Ectodermal cell (in vitro differentiated cells): ENCODE measurements at regions not wholly inside any gene's neighbourhood (a gene's known extent, or its start where the extent isn't known, plus 50 kb on each side); places are given as distances from the start of the nearest gene placed in this dataset.

Experiments
- H3K27ac ChIP-seq: 2 replicates; pipeline ENCODE4 v1.7.0; 2013; ENCODE audit warnings: mild to moderate bottlenecking, low read depth, low read length; ENCODE audit not compliant: insufficient read depth, poor library complexity, severe bottlenecking
- H3K27me3 ChIP-seq: 2 replicates; pipeline ENCODE4 v1.7.0; 2013; ENCODE audit warnings: mild to moderate bottlenecking, low read length; ENCODE audit not compliant: insufficient read depth, control insufficient read depth, poor library complexity, severe bottlenecking
- H3K36me3 ChIP-seq: one replicate; pipeline ENCODE4 v1.7.0; 2013; ENCODE audit warnings: low read length; ENCODE audit not compliant: control insufficient read depth, insufficient read depth
- H3K4me1 ChIP-seq: one replicate; pipeline ENCODE4 v1.7.0; 2013; ENCODE audit warnings: low read length; ENCODE audit not compliant: control insufficient read depth, insufficient read depth
- H3K4me3 ChIP-seq: 2 replicates; pipeline ENCODE4 v1.7.0; 2013; ENCODE audit warnings: low read depth, low read length, control low read depth; ENCODE audit not compliant: insufficient read depth
- H3K9me3 ChIP-seq: 2 replicates; pipeline ENCODE4 v1.7.0; 2013; ENCODE audit warnings: mild to moderate bottlenecking, low read length, moderate library complexity; ENCODE audit not compliant: control insufficient read depth
- WGBS, 2 experiments: methylation state at CpG; one replicate each; pipeline ENCODE4 v1.1.7; 2013; ENCODE audit warnings: missing lambda C conversion rate in 2 of 2; 5-methylcytosine and 5-hydroxymethylcytosine counted together

- no peaks in the 10 kb centered on the region for H3K36me3 ChIP-seq
- no peaks in the 10 kb centered on the region for H3K27me3 ChIP-seq
- H3K4me3 ChIP-seq: no peak overlapping the region
- 80 to 91% methylated on average over 1 of the region's 2 CpGs for WGBS, 2 experiments
- no peak overlapping the region for H3K27ac ChIP-seq
- H3K9me3 ChIP-seq: peaks cover 9% of the 10 kb centered on the region
- no peaks in the 10 kb centered on the region for H3K4me1 ChIP-seq
Measured at GRCh38 chr14:98573082-98573481, 698.9 kb downstream of the BCL11B start.

GRCh38 chr14:98576463-98576862 lies 695.5 kb downstream of the BCL11B start:
- Histone ChIP-seq H3K27ac (no peak overlapping the region), H3K4me1 (no peaks in the 10 kb centered on the region), H3K27me3 (no peaks in the 10 kb centered on the region), H3K4me3 (no peak overlapping the region), H3K36me3 (no peaks in the 10 kb centered on the region), H3K9me3 (peaks cover 6% of the 10 kb centered on the region)
- WGBS, 2 experiments: 80 to 90% methylated on average over 2 of the region's 2 CpGs

- Histone ChIP-seq H3K36me3 (no peaks in the 10 kb centered on the region), H3K27ac (no peak overlapping the region), H3K9me3 (no peaks in the 10 kb centered on the region), H3K27me3 (no peaks in the 10 kb centered on the region), H3K4me1 (no peaks in the 10 kb centered on the region), H3K4me3 (no peak overlapping the region)
- 88 to 91% methylated on average over 2 of the region's 2 CpGs for WGBS, 2 experiments
Measured at GRCh38 chr14:98578204-98578603, 693.8 kb downstream of the BCL11B start.

GRCh38 chr14:98579140-98579539 lies 692.9 kb downstream of the BCL11B start:
- Histone ChIP-seq H3K9me3 (no peaks in the 10 kb centered on the region), H3K4me1 (no peaks in the 10 kb centered on the region), H3K4me3 (no peak overlapping the region), H3K27ac (no peak overlapping the region), H3K36me3 (no peaks in the 10 kb centered on the region), H3K27me3 (no peaks in the 10 kb centered on the region)
- 93 to 95% methylated on average over 1 of the region's 1 CpG for WGBS, 2 experiments

- no peak overlapping the region for H3K27ac ChIP-seq
- no peaks in the 10 kb centered on the region for H3K9me3 ChIP-seq
- no peaks in the 10 kb centered on the region for H3K4me1 ChIP-seq
- no peaks in the 10 kb centered on the region for H3K27me3 ChIP-seq
- H3K4me3 ChIP-seq: no peak overlapping the region
- no peaks in the 10 kb centered on the region for H3K36me3 ChIP-seq
- 11% methylated on average over 2 of the region's 3 CpGs; no CpG with 5 or more reads in 1 of the 2 experiments for WGBS, 2 experiments
Measured at GRCh38 chr14:98580131-98580678, 691.8 kb downstream of the BCL11B start.

GRCh38 chr14:98582276-98582675 lies 689.7 kb downstream of the BCL11B start:
- peaks cover 5% of the 10 kb centered on the region for H3K4me1 ChIP-seq
- no peak overlapping the region for H3K27ac ChIP-seq
- H3K9me3 ChIP-seq: no peaks in the 10 kb centered on the region
- no peak overlapping the region for H3K4me3 ChIP-seq
- 76 to 78% methylated on average over 7 of the region's 7 CpGs for WGBS, 2 experiments
- H3K27me3 ChIP-seq: no peaks in the 10 kb centered on the region
- H3K36me3 ChIP-seq: no peaks in the 10 kb centered on the region

- Histone ChIP-seq H3K27ac (no peak overlapping the region), H3K4me3 (no peak overlapping the region), H3K27me3 (no peaks in the 10 kb centered on the region), H3K9me3 (no peaks in the 10 kb centered on the region), H3K36me3 (no peaks in the 10 kb centered on the region), H3K4me1 (peaks cover 17% of the 10 kb centered on the region)
- WGBS, 2 experiments: 85 to 89% methylated on average over 6 of the region's 6 CpGs
Measured at GRCh38 chr14:98591161-98591560, 680.8 kb downstream of the BCL11B start.

GRCh38 chr14:98592611-98593170 lies 679.3 kb downstream of the BCL11B start:
- H3K4me3 ChIP-seq: no peak overlapping the region
- WGBS, 2 experiments: 93 to 94% methylated on average over 21 of the region's 21 CpGs

GRCh38 chr14:98593361-98593761 lies 678.6 kb downstream of the BCL11B start:
- no peaks in the 10 kb centered on the region for H3K27me3 ChIP-seq
- no peak overlapping the region for H3K4me3 ChIP-seq
- peaks cover 16% of the 10 kb centered on the region for H3K4me1 ChIP-seq
- no peaks in the 10 kb centered on the region for H3K36me3 ChIP-seq
- no peak overlapping the region for H3K27ac ChIP-seq
- no peaks in the 10 kb centered on the region for H3K9me3 ChIP-seq
- WGBS, 2 experiments: 21 to 25% methylated on average over 7 of the region's 8 CpGs

More at GRCh38 chr14:98592611-98593170, 679.3 kb downstream of the BCL11B start:
- H3K27me3 ChIP-seq: no peaks in the 10 kb centered on the region
- no peaks in the 10 kb centered on the region for H3K36me3 ChIP-seq
- peaks cover 16% of the 10 kb centered on the region for H3K4me1 ChIP-seq
- H3K27ac ChIP-seq: no peak overlapping the region
- no peaks in the 10 kb centered on the region for H3K9me3 ChIP-seq

- Histone ChIP-seq H3K36me3 (no peaks in the 10 kb centered on the region), H3K4me3 (no peak overlapping the region), H3K27ac (no peak overlapping the region), H3K4me1 (peaks cover 16% of the 10 kb centered on the region), H3K9me3 (no peaks in the 10 kb centered on the region), H3K27me3 (no peaks in the 10 kb centered on the region)
- WGBS, 2 experiments: 91 to 93% methylated on average over 5 of the region's 5 CpGs
Measured at GRCh38 chr14:98594156-98594555, 677.8 kb downstream of the BCL11B start.
